Endothelial cell of umbilical vein (primary cell): ENCODE measurements at regions not wholly inside any gene's neighbourhood (a gene's known extent, or its start where the extent isn't known, plus 50 kb on each side); places are given as distances from the start of the nearest gene placed in this dataset.

ENCODE experiments used
- CTCF ChIP-seq, 2 donors: IDR thresholded peaks; 1 replicate in 1 of 2; 2 replicates in 1 of 2; pipeline ENCODE4 v1.5.1; 2011; ENCODE audit warnings: low read length in 2 of 2, mild to moderate bottlenecking in 2 of 2, moderate library complexity in 2 of 2, control low read depth in 1 of 2, inconsistent platforms in 1 of 2, low read depth in 1 of 2; ENCODE audit not compliant: insufficient read depth in 1 of 2; ENCODE audit errors: extremely low read depth in 1 of 2
- EZH2 ChIP-seq: IDR thresholded peaks from 2 replicates; pipeline ENCODE4 v1.6.1; 2012; ENCODE audit warnings: borderline replicate concordance, low read depth, mild to moderate bottlenecking, moderate library complexity, low read length, inconsistent platforms; ENCODE audit not compliant: severe bottlenecking
- FOS ChIP-seq: IDR thresholded peaks from 2 replicates; pipeline ENCODE4 v1.6.1; 2011; ENCODE audit warnings: mild to moderate bottlenecking, low read length, moderate library complexity, borderline replicate concordance; ENCODE audit not compliant: insufficient read depth
- JUN ChIP-seq: IDR thresholded peaks from 2 replicates; pipeline ENCODE4 v1.6.1; 2011; ENCODE audit warnings: borderline replicate concordance, low read depth; ENCODE audit not compliant: insufficient read length, insufficient read depth
- MAX ChIP-seq: IDR thresholded peaks from 2 replicates; pipeline ENCODE4 v1.6.1; 2011; ENCODE audit not compliant: insufficient read depth, insufficient read length
- POLR2A ChIP-seq: IDR thresholded peaks from 2 replicates; pipeline ENCODE4 v1.6.1; 2012; ENCODE audit warnings: low read depth, mild to moderate bottlenecking, control low read depth, low read length
- POLR2AphosphoS5 ChIP-seq: IDR thresholded peaks from 2 replicates; pipeline ENCODE4 v1.6.1; 2012; ENCODE audit warnings: low read depth, mild to moderate bottlenecking, control low read depth, low read length, moderate library complexity; ENCODE audit not compliant: insufficient read depth

- TF ChIP-seq POLR2A, result no peak
- TF ChIP-seq CTCF (IDR thresholded peaks at IDR 0.05; ENCODE audit: extremely low read depth in 1 of 2, insufficient read depth in 1 of 2, low read depth in 1 of 2, low read length in 2 of 2), result no peak
- TF ChIP-seq MAX, result no peak
- no peak for TF ChIP-seq POLR2AphosphoS5
- no peak for TF ChIP-seq EZH2
- TF ChIP-seq JUN, result no peak
- TF ChIP-seq FOS, result no peak
These were observed 87.8 kb downstream of the SPRING1 start for GRCh38 chr12:116650062-116650461.
